Fibroblast of lung (primary cell): ENCODE measurements at regions not wholly inside any gene's neighbourhood (a gene's known extent, or its start where the extent isn't known, plus 50 kb on each side); places are given as distances from the start of the nearest gene placed in this dataset.
A peak's percentile ranks its signal among the peaks of the same experiment; 100 is the strongest.

Source experiments
- DNase-seq, 2 donors: peaks; one replicate each; pipeline versions ENCODE4 v3.0.0 to v3.0.0-alpha.2; 2010; ENCODE audit warnings: low read depth in 2 of 2
- H2AFZ ChIP-seq: 2 replicates; pipeline ENCODE4 v1.5.1; 2012; ENCODE audit warnings: low read length, control low read depth, inconsistent platforms
- H3K27ac ChIP-seq: 2 replicates; pipeline ENCODE4 v1.5.1; 2011; ENCODE audit warnings: low read length, control low read depth; ENCODE audit not compliant: insufficient read depth
- H3K27me3 ChIP-seq: 2 replicates; pipeline ENCODE4 v1.5.1; 2011; ENCODE audit warnings: mild to moderate bottlenecking, low read length; ENCODE audit not compliant: control insufficient read depth, insufficient read depth
- H3K36me3 ChIP-seq: 2 replicates; pipeline ENCODE4 v1.5.1; 2011; ENCODE audit warnings: low read length; ENCODE audit not compliant: control insufficient read depth, insufficient read depth
- H3K4me1 ChIP-seq: 2 replicates; pipeline ENCODE4 v1.5.1; 2011; ENCODE audit warnings: low read length; ENCODE audit not compliant: control insufficient read depth, insufficient read depth; ENCODE audit errors: extremely low read depth
- H3K4me2 ChIP-seq: 2 replicates; pipeline ENCODE4 v1.5.1; 2011; ENCODE audit warnings: low read length, control low read depth; ENCODE audit not compliant: insufficient read depth; ENCODE audit errors: extremely low read depth
- H3K4me3 ChIP-seq, 4 experiments: fragments of 200-600 bp in 1 of 4; sonication (generic) in 1 of 4; replicated peaks in 1 of 4; 2 replicates each; pipeline ENCODE4 v1.5.1; 2011 to 2016; ENCODE audit warnings: low read length in 4 of 4, low read depth in 3 of 4, mild to moderate bottlenecking in 3 of 4, control low read depth in 2 of 4, inconsistent platforms in 1 of 4, mixed read lengths in 1 of 4; ENCODE audit not compliant: insufficient read depth in 1 of 4; ENCODE audit errors: control extremely low read depth in 1 of 4
- H3K79me2 ChIP-seq: 2 replicates; pipeline ENCODE4 v1.5.1; 2012; ENCODE audit warnings: mild to moderate bottlenecking, low read length, inconsistent platforms; ENCODE audit not compliant: control insufficient read depth, insufficient read depth
- H3K9ac ChIP-seq: 2 replicates; pipeline ENCODE4 v1.5.1; 2011; ENCODE audit warnings: mild to moderate bottlenecking, low read length, control low read depth; ENCODE audit not compliant: insufficient read depth
- H3K9me3 ChIP-seq: 2 replicates; pipeline ENCODE4 v1.5.1; 2012; ENCODE audit warnings: low read depth, low read length; ENCODE audit not compliant: control insufficient read depth, insufficient read depth
- H4K20me1 ChIP-seq: 2 replicates; pipeline ENCODE4 v1.5.1; 2011; ENCODE audit warnings: low read length; ENCODE audit not compliant: control insufficient read depth, insufficient read depth; ENCODE audit errors: extremely low read depth
- EZH2 ChIP-seq: IDR thresholded peaks from 2 replicates; pipeline ENCODE4 v1.5.1; 2012; ENCODE audit warnings: low read length, control low read depth, mild to moderate bottlenecking; ENCODE audit errors: missing control alignments
- TF ChIP-seq, protein P1 (sequence below), 2 donors: IDR thresholded peaks in 1 of 2; conservative IDR thresholded peaks in 1 of 2; 1 replicate in 1 of 2; 2 replicates in 1 of 2; pipeline ENCODE4 v1.5.1; 2011 to 2012; ENCODE audit warnings: low read length in 2 of 2, control low read depth in 1 of 2, inconsistent platforms in 1 of 2, low read depth in 1 of 2, mild to moderate bottlenecking in 1 of 2

- DNase-seq = no peak
Measured at GRCh38 chr1:238953448-238954010, 432.8 kb upstream of the CHRM3 start.

DNA sequence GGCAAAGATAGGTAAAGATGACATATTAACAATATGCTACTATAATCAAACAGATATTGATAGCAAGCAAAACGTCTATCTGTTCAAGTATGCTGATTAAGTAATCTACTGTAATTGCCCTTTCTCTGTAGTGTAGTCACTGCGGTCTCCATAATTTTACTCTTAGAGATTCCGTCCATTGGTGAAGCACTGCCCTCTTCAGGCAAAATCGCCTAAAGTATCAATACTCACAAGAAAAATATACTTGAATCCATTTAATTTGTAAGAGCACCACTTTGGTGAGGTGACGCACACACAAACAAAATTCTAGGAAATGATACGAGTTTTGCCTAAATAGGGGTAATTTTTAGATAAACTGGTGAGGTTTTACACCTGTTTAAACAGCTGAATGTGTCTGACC lies 434.6 kb upstream of the CHRM3 start:
- Histone ChIP-seq H3K36me3 (no peaks in the 10 kb centered on the region), H3K9ac (no peak overlapping the region), H4K20me1 (no peaks in the 10 kb centered on the region), H3K4me3 (no peak overlapping the region), H3K4me2 (no peak overlapping the region), H3K4me1 (no peaks in the 10 kb centered on the region), H3K79me2 (no peaks in the 10 kb centered on the region), H3K9me3 (no peaks in the 10 kb centered on the region), H3K27ac (no peak overlapping the region), H3K27me3 (no peaks in the 10 kb centered on the region), H2AFZ (no peak overlapping the region)
- TF ChIP-seq, protein P1, sequence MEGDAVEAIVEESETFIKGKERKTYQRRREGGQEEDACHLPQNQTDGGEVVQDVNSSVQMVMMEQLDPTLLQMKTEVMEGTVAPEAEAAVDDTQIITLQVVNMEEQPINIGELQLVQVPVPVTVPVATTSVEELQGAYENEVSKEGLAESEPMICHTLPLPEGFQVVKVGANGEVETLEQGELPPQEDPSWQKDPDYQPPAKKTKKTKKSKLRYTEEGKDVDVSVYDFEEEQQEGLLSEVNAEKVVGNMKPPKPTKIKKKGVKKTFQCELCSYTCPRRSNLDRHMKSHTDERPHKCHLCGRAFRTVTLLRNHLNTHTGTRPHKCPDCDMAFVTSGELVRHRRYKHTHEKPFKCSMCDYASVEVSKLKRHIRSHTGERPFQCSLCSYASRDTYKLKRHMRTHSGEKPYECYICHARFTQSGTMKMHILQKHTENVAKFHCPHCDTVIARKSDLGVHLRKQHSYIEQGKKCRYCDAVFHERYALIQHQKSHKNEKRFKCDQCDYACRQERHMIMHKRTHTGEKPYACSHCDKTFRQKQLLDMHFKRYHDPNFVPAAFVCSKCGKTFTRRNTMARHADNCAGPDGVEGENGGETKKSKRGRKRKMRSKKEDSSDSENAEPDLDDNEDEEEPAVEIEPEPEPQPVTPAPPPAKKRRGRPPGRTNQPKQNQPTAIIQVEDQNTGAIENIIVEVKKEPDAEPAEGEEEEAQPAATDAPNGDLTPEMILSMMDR (conservative IDR thresholded peaks at IDR 0.05 in 1 of 2, IDR thresholded peaks at IDR 0.05 in 1 of 2; ENCODE audit: low read depth in 1 of 2, low read length in 2 of 2) = peak in 1 of 2 donors; percentile 42
- no peak for TF ChIP-seq EZH2
- DNase-seq = peak; percentile 49 to 61

More at GRCh38 chr1:238953448-238954010, 432.8 kb upstream of the CHRM3 start:
- Histone ChIP-seq H4K20me1 (no peaks in the 10 kb centered on the region), H3K4me2 (no peak overlapping the region), H3K9me3 (no peaks in the 10 kb centered on the region), H2AFZ (no peak overlapping the region), H3K9ac (no peak overlapping the region), H3K27ac (no peak overlapping the region), H3K27me3 (no peaks in the 10 kb centered on the region), H3K36me3 (no peaks in the 10 kb centered on the region), H3K4me1 (no peaks in the 10 kb centered on the region), H3K4me3 (no peak overlapping the region), H3K79me2 (no peaks in the 10 kb centered on the region)
- TF ChIP-seq, protein P1 (conservative IDR thresholded peaks at IDR 0.05 in 1 of 2, IDR thresholded peaks at IDR 0.05 in 1 of 2; ENCODE audit: low read depth in 1 of 2, low read length in 2 of 2) = no peak
- TF ChIP-seq EZH2 = no peak

GRCh38 chr1:238950784-238951183 lies 435.6 kb upstream of the CHRM3 start:
- no peak for DNase-seq
- TF ChIP-seq EZH2 = no peak
- Histone ChIP-seq H3K9me3 (no peaks in the 10 kb centered on the region), H3K79me2 (no peaks in the 10 kb centered on the region), H2AFZ (no peak overlapping the region), H4K20me1 (no peaks in the 10 kb centered on the region), H3K36me3 (no peaks in the 10 kb centered on the region), H3K4me2 (no peak overlapping the region), H3K27me3 (no peaks in the 10 kb centered on the region), H3K27ac (no peak overlapping the region), H3K4me1 (no peaks in the 10 kb centered on the region), H3K4me3 (no peak overlapping the region), H3K9ac (no peak overlapping the region)
